ENCODE measurements at regions not wholly inside any gene's neighbourhood (a gene's known extent, or its start where the extent isn't known, plus 50 kb on each side); places are given as distances from the start of the nearest gene placed in this dataset.

DNA sequence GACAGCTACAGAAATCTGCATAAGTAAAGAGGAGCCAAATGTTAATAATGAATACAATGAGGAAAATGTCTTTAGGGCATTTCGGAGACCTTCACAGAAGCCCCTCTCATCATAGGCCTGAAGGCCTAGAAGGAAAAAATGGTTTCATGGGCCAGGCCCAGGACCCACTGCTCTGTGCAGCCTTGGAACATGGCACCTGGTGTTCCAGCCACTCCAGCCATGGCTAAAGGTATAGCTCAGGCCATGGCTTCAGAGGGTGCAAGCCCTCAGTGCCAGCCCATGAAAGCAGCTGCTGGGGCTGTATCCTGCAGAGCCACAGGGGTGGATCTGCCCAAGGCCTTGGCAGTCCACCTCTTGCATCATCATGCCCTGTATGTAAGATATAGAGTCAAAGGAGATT, 261.1 kb downstream of the SNCA start:
- TF ChIP-seq POLR2A (IDR thresholded peaks at IDR 0.05) = no peak
- TF ChIP-seq, protein P1, sequence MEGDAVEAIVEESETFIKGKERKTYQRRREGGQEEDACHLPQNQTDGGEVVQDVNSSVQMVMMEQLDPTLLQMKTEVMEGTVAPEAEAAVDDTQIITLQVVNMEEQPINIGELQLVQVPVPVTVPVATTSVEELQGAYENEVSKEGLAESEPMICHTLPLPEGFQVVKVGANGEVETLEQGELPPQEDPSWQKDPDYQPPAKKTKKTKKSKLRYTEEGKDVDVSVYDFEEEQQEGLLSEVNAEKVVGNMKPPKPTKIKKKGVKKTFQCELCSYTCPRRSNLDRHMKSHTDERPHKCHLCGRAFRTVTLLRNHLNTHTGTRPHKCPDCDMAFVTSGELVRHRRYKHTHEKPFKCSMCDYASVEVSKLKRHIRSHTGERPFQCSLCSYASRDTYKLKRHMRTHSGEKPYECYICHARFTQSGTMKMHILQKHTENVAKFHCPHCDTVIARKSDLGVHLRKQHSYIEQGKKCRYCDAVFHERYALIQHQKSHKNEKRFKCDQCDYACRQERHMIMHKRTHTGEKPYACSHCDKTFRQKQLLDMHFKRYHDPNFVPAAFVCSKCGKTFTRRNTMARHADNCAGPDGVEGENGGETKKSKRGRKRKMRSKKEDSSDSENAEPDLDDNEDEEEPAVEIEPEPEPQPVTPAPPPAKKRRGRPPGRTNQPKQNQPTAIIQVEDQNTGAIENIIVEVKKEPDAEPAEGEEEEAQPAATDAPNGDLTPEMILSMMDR (IDR thresholded peaks at IDR 0.05) = no peak
